NCI-H510A (cell line): ENCODE measurements at regions not wholly inside any gene's neighbourhood (a gene's known extent, or its start where the extent isn't known, plus 50 kb on each side); places are given as distances from the start of the nearest gene placed in this dataset.

Experiments used
- DNase-seq: peaks from one replicate; lab custom pipeline; 2025; lab: John Stamatoyannopoulos, UW

DNA sequence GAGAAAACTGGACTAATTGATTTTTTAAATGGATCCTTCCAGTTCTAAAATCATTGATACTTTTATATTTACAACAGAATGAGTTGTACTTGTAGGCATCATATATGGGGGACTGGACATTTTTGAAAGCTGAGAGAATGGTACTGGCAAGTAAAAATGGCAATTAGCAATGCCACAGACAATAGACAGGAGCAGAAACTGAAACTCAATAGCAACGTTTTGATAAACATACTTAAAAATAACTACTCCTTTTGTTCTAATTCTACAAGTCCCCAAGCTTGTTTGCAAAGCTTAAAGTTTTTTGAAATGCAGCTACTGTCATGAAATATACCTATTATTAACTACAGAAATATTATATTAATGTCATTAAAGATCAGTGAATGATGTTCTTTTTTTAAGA is 52.8 kb upstream of the FBXL7 start:
- DNase-seq, result no peak

DNA sequence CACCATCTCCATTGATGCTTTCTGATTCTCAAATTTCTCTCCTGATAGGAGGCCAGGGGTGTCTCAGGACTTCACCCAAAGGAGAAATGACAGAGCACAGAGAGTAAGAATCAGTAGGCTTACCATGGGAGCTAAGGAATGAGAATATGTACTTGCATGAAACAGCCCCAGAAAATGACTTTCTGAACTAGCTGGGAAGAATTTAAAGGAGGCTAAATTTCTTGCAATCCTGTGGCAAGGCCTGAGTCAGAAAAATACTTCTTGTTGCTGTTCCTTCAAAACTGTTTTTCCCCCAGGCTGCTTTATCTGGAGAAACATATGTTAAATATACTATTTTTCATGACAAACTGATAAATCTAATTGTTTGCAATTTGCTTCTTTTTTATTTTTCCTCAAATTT is 53.4 kb upstream of the FBXL7 start:
- no peak for DNase-seq

DNA sequence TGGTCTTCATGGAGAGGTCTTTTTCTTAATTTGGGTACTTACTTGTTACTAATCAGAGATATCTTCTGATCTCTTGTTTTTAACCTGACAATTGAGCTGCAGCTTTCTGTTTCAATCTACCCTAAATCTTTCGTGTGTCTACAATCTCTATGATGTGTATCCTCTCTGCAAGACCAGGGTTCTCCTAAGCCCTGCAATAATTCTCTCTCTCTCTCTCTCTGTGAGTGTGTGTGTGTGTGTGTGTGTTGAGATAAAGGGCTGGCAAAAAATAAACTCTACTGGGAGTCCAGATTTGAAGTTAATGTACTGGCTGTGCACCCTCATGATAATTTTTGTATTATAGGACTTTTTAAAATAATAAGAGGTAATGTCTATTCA is 57.8 kb upstream of the FBXL7 start:
- DNase-seq, result no peak

DNA sequence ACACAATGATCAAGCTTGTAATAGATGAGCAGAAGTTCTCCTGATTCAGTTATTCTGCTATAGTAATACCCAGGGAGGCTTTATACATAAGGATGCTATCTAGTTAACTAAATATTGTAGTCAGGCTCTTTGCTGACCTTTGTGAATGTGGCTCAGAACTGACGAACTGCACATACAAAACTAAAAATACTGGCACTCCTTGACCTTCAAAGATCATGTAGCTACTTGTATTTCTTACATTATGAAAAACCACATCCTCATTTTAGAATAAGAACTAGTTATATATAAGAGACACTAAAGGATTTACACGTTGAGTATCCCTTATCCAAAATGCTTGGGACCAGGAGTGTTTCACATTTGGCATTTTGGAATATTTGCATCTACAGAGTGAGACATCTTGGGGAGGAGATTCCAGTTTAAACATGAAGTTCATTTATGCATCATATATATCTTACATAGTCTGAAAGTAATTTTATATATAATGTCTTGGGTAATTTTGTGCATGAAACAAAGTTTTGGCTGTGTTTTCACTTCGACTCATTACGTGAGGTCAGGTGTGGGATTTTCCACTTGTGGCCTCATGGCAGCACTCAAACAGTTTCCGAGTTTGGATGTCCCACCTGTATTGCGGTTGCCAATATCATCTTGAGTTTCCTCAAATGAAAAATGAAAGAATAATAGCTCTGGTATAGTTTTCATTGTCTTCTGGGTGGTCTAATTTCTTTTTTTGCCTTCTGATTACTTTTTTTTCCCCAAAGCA is 58.4 kb upstream of the FBXL7 start:
- DNase-seq, result no peak

DNA sequence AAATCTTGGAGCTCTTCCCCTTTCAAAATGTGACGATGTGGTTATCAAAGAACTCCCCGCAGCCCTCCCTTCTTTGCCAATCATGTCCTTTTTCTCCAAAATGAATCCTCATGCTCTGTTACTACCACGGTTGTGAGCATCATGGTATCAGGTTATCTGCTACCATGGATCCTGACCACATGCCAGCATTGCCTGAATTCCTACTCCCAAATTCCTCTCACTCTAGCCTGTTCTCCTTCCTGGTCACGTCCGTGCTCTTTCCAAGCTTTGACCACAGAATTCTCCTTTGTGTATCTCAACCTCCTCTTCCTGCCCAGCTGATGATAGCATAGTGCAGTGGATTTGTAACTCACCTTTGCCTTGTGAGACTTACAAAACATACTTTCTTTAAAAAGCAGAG is 59.5 kb upstream of the FBXL7 start:
- no peak for DNase-seq

DNA sequence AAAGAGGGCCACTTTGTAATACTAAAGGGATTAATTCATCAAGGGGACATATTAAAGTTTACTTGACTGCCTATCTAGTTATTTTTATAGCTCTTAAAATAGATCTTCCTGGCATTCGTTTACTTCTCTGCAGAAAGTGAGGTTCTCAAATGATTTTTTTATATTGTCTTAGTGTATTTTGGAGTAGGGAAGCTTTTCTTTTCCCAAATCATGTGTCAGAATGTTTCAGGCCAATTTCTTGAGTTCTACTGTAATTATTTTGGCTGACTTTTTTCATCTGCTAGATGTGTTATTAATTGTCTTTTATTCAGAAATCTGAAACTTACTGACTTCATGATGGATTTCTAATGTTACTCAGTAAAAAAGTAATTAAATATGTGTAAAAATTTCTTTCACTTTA is 60.2 kb upstream of the FBXL7 start:
- no peak for DNase-seq

DNA sequence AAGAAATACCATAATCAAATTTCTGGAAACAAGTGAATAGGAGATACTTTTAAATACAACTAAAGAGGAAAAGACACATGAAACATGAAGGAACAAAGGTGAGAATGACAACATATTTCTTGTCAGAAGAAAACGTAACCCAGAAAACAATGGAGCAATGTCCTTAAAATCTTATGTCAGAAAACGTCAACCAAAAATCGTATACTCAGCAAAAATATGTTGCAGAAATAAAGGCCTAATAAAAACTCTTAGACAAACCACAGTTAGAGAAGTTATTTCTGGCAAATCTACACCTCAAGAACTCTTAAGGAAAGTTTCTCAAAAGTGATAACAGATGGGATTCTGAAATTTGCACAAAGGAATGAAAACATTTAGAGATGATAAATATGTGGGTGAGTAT is 66.3 kb upstream of the FBXL7 start:
- no peak for DNase-seq

DNA sequence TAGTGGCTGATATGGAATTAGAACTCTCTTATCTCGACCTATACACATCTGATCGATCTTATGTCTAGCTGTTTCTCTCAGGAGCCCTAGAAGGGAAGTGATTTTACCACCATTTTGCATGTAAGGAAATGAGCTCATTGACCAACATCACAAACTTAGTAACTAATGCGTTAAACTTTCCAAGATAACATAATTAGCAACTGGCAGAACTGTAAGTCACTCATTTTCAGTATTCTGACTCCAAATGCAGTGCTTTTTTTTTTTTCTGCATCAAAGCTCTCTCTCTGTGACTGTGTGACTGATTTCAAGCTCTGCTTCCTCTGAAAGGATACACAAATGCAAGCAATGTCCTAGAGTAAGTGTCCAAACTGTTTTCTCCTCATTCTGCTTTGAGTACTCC is 68.1 kb upstream of the FBXL7 start:
- no peak for DNase-seq

DNA sequence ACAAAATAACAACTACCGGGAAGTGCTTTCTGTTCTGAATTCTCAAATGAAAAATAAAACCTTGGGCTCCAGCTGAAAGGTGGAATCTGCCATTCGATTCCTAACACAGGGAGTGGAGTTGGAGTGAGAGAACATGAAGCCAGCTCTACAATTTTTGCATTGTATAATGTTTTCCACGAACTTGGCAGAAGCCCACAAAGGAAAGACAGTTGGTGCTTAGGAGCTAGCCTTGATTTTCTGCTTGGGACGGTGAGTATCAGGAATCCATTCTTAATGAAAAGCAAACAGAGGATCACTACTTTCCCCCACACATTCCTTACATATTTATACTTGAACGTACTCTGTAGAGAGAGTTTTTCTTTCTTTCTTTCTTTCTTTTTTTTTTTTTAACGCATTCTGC is 74.2 kb upstream of the FBXL7 start:
- no peak for DNase-seq

DNA sequence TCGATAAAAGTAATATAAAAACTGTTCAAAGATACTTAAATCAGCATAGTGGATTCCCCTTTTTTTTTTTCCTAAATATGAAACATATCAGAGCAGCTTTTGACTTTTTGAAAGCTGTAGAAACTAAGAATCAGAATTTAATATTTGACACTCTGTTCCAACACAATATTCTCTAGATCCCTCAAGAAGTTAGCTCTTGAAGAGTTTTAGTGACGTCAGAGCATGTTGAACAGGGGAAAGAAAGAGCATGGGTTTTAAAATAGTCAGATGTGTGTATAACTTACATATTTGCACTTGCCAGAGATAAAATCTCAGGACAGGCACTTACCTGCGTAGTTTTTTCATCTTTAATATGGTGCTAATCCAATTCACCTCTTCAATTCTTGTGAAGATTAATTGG is 75.2 kb upstream of the FBXL7 start:
- DNase-seq, result no peak

DNA sequence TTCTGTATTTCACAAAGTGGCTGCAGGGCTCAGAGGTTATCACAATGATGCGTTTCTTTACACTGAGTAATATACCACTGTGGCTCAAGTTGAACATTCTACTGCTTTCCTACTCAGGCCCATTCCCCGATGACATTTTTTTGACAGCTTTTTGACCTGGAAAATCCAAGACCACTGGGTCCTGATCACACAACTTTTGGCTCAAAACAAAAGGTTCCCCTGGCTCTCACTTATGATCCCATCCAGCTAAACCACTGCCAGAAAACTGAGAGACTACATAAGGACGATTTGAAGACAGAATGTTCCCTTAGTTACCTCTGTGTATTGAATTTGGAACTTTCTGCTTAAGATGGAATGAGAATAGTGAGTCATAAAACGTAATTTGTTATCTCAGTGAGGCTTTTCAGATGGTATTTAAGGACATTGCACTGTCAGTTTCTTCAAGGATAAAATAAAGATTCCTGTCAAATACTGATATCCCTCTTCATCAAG is 78.0 kb upstream of the FBXL7 start:
- DNase-seq, result no peak

DNA sequence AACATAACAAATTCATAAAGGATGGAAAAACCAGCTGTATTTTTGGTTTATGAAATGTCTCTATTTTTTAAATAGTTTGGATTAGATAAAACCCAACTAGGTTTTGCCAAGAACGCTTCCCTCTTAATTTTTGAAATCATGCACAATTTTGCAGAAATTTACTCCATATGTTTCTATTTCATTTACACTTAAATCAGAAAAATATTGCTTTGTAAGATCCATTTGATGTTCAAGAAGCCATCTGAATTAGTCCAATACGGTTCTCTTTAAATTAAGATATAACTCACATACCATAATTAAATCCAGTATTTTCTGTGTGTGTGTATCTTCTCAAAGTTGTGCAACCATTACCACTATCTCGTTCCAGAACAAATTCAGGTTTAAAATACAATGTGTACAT is 78.6 kb upstream of the FBXL7 start:
- no peak for DNase-seq

DNA sequence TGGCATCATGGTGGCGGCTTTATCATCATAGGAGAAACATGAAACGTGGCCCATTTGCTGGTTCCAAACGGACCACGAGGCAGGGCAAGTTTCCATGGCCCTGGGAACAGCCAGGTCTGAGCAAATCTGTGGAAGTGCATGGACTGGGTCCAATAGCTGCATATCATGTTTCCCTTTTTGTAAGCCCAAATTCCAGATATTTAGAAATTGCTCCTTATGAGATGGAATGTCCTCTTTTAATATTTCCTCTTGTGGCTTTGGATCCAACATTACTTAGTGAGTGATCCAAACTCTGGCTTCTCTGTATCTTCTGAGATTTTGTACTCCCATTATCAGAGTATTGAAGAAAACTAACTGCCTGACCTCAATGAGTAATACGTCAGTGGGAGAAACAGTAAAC is 79.8 kb upstream of the FBXL7 start:
- DNase-seq, result no peak

DNA sequence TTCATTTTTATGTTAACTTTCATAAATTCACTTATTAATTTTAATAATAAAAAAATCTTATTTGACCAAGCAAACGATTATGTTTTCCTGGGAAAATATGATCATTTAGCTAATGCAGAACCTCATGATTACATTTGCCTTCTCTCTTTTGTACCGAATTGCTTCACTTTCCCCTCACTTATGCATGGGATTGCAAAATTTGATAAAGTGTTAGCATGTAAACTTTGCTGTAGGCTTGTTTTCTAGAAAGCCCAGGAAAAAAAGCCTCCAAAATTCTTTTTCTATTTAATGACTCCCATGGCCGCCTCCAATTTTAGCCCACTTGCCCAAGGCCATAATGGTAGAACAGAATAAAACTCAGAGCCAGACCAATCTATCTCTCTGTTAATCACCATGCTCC is 82.8 kb upstream of the FBXL7 start:
- no peak for DNase-seq

DNA sequence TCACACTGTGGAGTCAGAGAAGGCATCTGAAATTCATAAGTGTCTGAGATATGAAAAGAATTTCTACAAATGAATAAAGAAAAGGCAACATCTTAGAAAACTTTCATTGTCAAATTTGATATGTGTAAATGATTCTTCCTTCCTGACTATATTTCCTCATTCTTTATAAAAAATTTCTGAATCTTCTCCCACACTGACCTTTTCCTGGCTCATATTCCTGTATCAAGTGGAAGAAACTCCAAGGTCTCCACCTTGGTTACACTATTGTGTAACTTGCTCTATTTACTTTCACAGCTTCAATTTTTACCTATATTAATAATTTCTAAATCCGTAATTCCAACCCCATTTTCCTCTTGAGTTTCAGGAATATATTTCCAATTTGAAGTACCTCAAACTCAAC is 93.5 kb upstream of the FBXL7 start:
- no peak for DNase-seq

DNA sequence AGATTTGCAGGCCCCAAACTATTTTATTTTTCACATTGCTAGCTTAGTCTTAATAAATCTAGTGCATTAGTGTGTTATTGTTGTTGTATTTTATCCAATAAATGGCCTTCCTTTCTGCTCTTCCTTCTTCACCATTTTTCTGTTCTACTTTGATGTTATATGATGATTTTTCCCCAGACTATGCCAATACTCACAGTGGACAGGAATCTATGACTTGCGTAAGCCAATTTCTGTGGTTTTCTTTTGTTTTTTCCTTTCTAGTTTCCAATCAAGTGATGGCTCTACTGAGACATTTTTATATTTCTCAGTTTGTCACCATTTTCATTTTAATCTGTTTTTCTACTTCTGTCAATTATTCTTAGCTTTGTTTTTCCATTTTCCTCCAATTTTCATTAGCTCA is 106.8 kb upstream of the FBXL7 start:
- DNase-seq, result no peak

DNA sequence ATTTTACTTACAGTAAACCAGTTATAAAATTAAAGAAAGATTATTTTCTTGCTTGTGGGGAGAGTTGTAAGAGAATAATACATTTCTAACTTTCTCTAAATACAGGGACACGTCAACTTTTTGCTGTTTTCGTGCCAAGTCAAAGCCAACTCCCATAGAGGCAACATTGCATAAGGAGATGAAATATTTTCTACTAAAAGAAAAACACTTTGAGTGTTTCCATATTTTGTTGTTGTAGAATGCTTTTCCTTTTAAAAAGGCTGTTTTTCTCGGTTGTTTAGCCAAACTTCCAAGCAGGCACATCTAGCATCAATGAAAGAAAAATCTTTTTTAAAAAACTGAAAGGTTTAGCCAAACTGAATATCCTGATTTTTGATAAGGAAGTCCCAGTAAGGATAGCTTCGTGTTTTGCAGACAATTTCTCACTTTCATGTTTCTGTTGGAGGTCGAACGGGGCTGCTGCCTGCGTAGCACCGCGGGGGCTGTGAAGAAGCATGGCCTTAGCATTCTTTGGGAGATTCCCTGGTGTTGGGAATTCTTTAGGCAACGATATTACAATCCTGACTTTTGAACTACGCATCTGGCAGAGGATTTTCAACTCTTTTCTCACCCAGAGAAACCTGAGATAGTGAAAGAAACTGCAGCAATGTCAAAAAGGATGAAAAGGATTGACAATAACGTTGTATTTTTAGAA is 108.1 kb upstream of the FBXL7 start:
- no peak for DNase-seq

DNA sequence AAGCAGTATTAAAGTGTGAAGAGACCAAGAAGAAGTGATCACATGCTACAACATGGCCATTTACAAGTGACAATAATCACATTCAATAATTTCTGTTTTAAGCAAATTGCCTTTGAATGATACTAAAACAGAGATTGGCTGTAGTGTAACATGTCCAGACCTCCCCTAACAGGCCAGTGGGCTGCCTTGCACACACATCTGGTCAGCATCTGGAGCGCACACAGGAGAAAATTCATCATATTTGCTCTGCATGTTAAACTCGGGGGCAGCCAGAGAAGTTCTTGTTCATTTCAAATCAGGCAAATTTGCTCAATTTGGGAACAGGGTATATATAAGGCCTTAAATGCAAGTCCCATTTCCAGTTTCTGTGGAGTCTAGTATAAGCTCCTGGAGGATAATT is 111.1 kb upstream of the FBXL7 start:
- no peak for DNase-seq

DNA sequence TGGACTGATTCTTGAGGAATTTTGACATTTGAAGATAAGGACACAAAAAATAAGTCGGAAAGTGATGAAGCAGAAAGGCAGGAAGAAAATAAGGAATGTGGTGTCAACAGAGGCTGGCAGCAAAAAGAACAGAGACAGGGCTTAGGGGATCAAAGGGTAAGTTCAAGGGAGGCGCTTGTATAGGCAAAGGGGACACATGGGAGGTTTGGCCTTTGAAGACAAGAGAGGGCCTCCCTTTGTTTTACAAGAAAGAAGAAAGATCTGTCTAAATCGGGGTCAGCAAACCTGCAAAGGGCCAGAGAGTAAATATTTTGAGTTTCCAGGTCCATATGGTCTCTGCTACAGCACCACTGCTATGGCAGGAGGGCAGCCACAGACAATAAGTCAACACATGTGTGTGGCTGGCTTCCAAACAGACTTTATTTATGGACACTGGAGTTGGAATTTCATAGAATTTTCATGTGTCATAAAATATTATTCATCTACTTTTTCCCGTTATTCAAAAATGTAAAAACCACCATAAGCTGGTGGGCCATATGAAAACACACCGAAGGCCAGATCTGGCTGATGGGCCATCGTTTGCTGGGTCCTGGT is 112.0 kb upstream of the FBXL7 start:
- no peak for DNase-seq

DNA sequence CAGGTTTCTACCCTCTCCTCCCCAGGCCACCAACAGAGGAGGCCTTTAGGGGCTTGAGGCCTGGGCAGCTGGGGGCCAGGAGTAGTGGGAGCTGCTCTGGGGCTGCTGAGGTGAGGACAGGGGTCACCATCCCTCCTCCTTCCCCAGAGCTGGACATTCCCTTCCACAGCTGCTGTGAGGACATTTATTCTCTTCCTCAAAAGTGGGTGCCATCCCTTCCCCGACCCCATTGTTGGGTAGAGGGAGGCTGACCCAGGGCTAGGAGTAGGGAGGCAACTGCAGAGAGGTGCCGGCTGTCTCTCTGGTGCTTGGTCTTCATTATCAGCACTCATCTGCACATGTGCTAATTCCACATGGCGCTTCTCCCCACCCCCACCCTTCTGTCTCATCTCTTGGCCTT is 113.9 kb upstream of the FBXL7 start:
- no peak for DNase-seq

DNA sequence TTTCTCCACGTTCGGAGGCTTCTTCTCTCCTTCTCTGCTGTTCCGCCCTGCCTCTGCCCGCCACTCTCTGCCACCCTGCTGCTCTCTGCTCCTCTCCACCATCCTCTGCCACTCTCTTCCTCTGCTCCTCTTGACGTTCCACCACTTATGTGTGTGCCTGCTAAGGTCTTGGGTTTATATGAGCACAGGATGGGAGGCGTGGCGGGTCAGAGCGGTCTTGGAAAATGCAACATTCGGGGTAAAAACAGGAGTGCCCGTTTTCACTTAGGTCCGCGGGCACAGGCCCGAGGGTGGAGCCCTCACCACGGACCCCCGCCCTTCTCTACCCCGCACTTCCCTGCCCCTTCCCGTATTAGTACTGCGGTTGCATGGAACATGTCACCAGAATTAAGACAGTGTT is 114.4 kb upstream of the FBXL7 start:
- DNase-seq, result no peak

DNA sequence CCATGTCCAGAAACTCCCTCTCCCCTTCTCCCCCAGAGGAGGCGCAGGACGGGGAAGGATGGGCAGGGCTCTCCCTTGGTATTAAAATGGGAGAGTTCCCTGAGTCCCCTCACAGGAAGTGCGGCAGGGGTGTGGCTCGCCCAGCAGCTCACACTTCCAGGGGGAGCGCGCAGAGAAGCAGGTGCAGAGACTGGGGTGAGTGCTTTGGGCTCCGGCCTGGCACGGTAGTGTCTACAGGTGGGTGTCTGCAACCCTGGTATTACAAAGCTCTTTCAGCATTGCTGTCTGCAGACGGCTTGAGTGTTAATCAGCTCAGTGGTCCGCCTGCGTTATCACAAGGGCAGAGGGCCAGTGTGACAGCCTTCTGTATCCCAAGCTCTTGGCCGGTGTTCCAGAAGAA is 114.9 kb upstream of the FBXL7 start:
- DNase-seq, result no peak

DNA sequence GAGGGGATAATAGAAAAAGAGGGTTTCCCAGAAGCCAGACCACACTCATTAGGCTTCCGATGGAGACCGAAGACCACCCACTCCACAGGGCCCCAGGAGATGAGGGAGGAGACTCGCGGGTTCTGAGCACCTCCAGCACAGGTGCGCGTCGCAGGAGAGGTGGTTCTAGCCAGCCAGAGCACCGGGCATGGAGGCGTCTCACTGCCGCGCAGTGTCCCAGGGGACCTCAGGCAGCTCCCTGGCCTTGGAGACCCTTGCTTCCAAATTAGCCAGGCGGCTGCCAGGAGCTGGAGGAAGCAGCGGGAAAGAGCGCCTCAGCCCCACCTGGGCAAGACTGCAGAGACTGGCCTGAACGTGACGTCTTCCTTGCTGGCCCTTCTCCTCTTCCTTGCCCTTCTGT is 115.4 kb upstream of the FBXL7 start:
- no peak for DNase-seq

DNA sequence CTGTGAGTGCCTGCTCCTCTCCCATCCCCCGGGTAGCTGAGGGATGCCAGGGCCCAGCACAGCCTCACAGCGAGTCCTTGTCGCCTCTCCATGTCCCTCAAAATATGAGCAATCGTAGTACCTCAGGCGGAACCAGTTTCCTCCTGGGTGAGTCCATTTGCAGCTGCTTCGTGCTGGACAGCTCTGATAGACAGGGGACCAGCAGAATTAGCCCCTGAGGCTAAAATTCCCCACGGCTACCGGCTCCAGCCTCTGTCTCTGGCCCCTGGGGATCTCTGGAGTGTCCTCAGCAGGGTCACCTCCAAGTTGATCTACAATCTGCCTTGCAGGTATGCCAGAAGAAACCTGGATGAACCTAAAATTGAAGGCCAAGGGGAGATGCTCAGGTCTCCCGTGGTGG is 115.8 kb upstream of the FBXL7 start:
- no peak for DNase-seq
